B cell (primary cell): ENCODE measurements at regions not wholly inside any gene's neighbourhood (a gene's known extent, or its start where the extent isn't known, plus 50 kb on each side); places are given as distances from the start of the nearest gene placed in this dataset.

Experiments
- ATAC-seq: fragments of 200-7000 bp; cut with Tn5 transposase; one replicate; pipeline ENCODE4 v1.10.0; 2021; ENCODE audit warnings: low read depth, mild to moderate bottlenecking, moderate number of reproducible peaks, moderate library complexity
- CTCF ChIA-PET: fragments of 350-600 bp; sonication (Branson Sonifier 250); formaldehyde crosslinking; loops from one replicate; lab custom pipeline; 2021; ENCODE audit warnings: antibody characterized with exemption, inconsistent platforms; lab: Charles Lee
- POLR2A ChIA-PET: fragments of 350-600 bp; sonication (Branson Sonifier 250); formaldehyde crosslinking; loops from one replicate; lab custom pipeline; 2021; ENCODE audit warnings: antibody characterized with exemption; lab: Charles Lee
- DNase-seq: peaks from one replicate; pipeline ENCODE4 v3.0.0; 2013
- H2AFZ ChIP-seq: 2 replicates; pipeline ENCODE4 v1.6.1; 2012; ENCODE audit warnings: mild to moderate bottlenecking, low read depth, low read length; ENCODE audit not compliant: insufficient read depth, poor library complexity, severe bottlenecking
- H3K27ac ChIP-seq, 2 donors: 1 replicate in 1 of 2; 2 replicates in 1 of 2; pipeline ENCODE4 v1.5.1; 2012 to 2013; ENCODE audit warnings: low read length in 2 of 2, mild to moderate bottlenecking in 2 of 2, moderate library complexity in 1 of 2
- H3K27me3 ChIP-seq, 4 experiments: fragments of 200-600 bp in 1 of 4; sonication (generic) in 1 of 4; replicated peaks in 1 of 4; 1 replicate in 2 of 4; 2 replicates in 2 of 4; pipeline versions ENCODE4 v1.6.1 to v1.7.0; 2013 to 2016; ENCODE audit warnings: low read length in 3 of 4, mild to moderate bottlenecking in 2 of 4, mixed read lengths in 1 of 4, moderate library complexity in 1 of 4; ENCODE audit not compliant: insufficient read depth in 4 of 4, control insufficient read depth in 3 of 4; ENCODE audit errors: control extremely low read depth in 1 of 4
- H3K36me3 ChIP-seq, 2 experiments: replicated peaks in 1 of 2; 1 replicate in 1 of 2; 2 replicates in 1 of 2; pipeline versions ENCODE4 v1.6.1 to v1.7.1; 2013; ENCODE audit warnings: low read length in 1 of 2; ENCODE audit not compliant: insufficient read depth in 2 of 2, control insufficient read depth in 1 of 2; ENCODE audit errors: control extremely low read depth in 1 of 2, extremely low read depth in 1 of 2
- H3K4me1 ChIP-seq, 2 donors: fragments of 200-600 bp in 1 of 2; sonication (generic) in 1 of 2; 1 replicate in 1 of 2; 2 replicates in 1 of 2; pipeline versions ENCODE4 v1.5.1 to v1.6.1; 2013 to 2017; ENCODE audit warnings: low read length in 2 of 2; ENCODE audit not compliant: control insufficient read depth in 2 of 2, insufficient read depth in 2 of 2
- H3K4me2 ChIP-seq: replicated peaks from 2 replicates; pipeline ENCODE3; 2012; ENCODE audit warnings: mild to moderate bottlenecking, low read depth, low read length; ENCODE audit not compliant: poor library complexity, severe bottlenecking
- H3K4me3 ChIP-seq, 5 experiments: fragments of 200-600 bp in 1 of 5; sonication (generic) in 1 of 5; 1 replicate in 3 of 5; 2 replicates in 2 of 5; pipeline versions ENCODE4 v1.5.1 to v1.7.0; 2011 to 2016; ENCODE audit warnings: low read length in 4 of 5, mild to moderate bottlenecking in 4 of 5, low read depth in 2 of 5, control low read depth in 1 of 5, moderate library complexity in 1 of 5; ENCODE audit not compliant: insufficient read depth in 1 of 5; ENCODE audit errors: control extremely low read depth in 1 of 5, extremely low read depth in 1 of 5
- H3K79me2 ChIP-seq: fragments of 200-600 bp; sonication (generic); one replicate; pipeline ENCODE4 v1.6.0; 2016; ENCODE audit warnings: low read length; ENCODE audit not compliant: control insufficient read depth, insufficient read depth
- H3K9ac ChIP-seq: fragments of 200-600 bp; sonication (generic); 2 replicates; pipeline ENCODE4 v1.6.1; 2017; ENCODE audit warnings: mild to moderate bottlenecking, low read length, moderate library complexity
- H3K9me3 ChIP-seq, 3 donors: one replicate each; pipeline versions ENCODE4 v1.6.1 to v1.7.1; 2013; ENCODE audit warnings: low read length in 2 of 3; ENCODE audit not compliant: control insufficient read depth in 2 of 3, insufficient read depth in 1 of 3; ENCODE audit errors: control extremely low read depth in 1 of 3
- H4K20me1 ChIP-seq: 2 replicates; pipeline ENCODE4 v1.6.0; 2012; ENCODE audit warnings: mild to moderate bottlenecking, low read length; ENCODE audit not compliant: insufficient read depth, control insufficient read depth, poor library complexity, severe bottlenecking
- H3K27ac Mint-ChIP-seq: one replicate; pipeline ENCODE4 v1.8.0; 2021; ENCODE audit warnings: mixed read lengths
- H3K27me3 Mint-ChIP-seq: one replicate; pipeline ENCODE4 v1.8.0; 2021; ENCODE audit warnings: mixed read lengths
- H3K4me1 Mint-ChIP-seq: one replicate; pipeline ENCODE4 v1.8.0; 2021; ENCODE audit warnings: mixed read lengths
- H3K4me3 Mint-ChIP-seq: one replicate; pipeline ENCODE4 v1.8.0; 2021; ENCODE audit warnings: mixed read lengths
- H3K9me3 Mint-ChIP-seq: one replicate; pipeline ENCODE4 v1.8.0; 2022; ENCODE audit warnings: mixed read lengths; ENCODE audit not compliant: insufficient read depth
- EZH2 ChIP-seq: IDR thresholded peaks from 2 replicates; pipeline ENCODE4 v1.6.1; 2012; ENCODE audit warnings: borderline replicate concordance, low read depth, mild to moderate bottlenecking, moderate library complexity, low read length; ENCODE audit not compliant: insufficient read depth, poor library complexity, severe bottlenecking
- WGBS: methylation state at CpG from one replicate; pipeline ENCODE4 v1.1.5; 2013; ENCODE audit warnings: missing lambda C conversion rate; ENCODE audit not compliant: insufficient coverage; 5-methylcytosine and 5-hydroxymethylcytosine counted together
- intact Hi-C: fragments of 100-400 bp; cut with micrococcal nuclease; formaldehyde crosslinking; loops from one replicate; pipeline ENCODE4 v1.10.0; 2022
- TF ChIP-seq, protein P1 (sequence below): fragments of 200-600 bp; IDR thresholded peaks from one replicate; pipeline ENCODE4 v1.8.0; 2022; ENCODE audit warnings: antibody characterized with exemption, mild to moderate bottlenecking

DNA sequence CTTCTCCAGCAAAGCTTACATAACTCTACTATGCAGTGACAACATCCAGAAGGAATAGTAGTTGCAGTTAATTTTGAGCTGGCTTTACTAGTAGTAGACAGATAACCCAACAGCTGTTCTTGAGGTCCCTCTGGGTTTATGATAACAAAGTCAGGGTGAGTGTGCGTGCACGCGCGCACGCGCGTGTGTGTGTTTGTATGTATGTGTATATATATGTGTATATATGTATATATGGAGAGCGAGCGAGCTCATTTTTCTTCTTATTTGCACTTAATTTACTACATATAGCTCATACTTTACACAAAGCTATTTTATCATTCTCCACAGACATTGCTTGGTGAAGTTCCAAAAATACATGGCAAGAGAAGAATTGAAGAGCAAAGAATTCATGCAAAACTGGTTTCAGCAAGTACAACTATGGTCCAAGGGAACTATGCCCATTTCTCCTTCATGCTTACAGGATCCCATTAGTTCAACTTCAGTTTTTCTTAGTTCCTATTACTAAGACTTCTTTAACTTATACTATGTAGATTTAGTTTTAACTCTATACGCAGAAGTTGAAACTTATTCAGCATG, 105.9 kb upstream of the TMEM168 start:
- Histone ChIP-seq H3K9ac (no peak overlapping the region), H2AFZ (no peak overlapping the region), H3K4me1 (no peaks in the 10 kb centered on the region), H3K4me3 (no peak overlapping the region), H3K27ac (no peak overlapping the region), H3K27me3 (no peaks in the 10 kb centered on the region), H3K4me2 (no peak overlapping the region), H4K20me1 (peaks cover 17% of the 10 kb centered on the region), H3K9me3 (no peaks in the 10 kb centered on the region), H3K79me2 (peaks cover 30% of the 10 kb centered on the region), H3K36me3 (peaks cover 5 to 7% of the 10 kb centered on the region in 2 experiments)
- DNase-seq = no peak
- no peak for ATAC-seq
- H3K27ac Mint-ChIP-seq = no peak overlapping the region
- H3K27me3 Mint-ChIP-seq = no peaks in the 10 kb centered on the region
- no CpG with 5 or more reads among the region's 10 CpGs for WGBS
- no peak overlapping the region for H3K4me3 Mint-ChIP-seq
- POLR2A ChIA-PET = no interaction called here
- TF ChIP-seq, protein P1, sequence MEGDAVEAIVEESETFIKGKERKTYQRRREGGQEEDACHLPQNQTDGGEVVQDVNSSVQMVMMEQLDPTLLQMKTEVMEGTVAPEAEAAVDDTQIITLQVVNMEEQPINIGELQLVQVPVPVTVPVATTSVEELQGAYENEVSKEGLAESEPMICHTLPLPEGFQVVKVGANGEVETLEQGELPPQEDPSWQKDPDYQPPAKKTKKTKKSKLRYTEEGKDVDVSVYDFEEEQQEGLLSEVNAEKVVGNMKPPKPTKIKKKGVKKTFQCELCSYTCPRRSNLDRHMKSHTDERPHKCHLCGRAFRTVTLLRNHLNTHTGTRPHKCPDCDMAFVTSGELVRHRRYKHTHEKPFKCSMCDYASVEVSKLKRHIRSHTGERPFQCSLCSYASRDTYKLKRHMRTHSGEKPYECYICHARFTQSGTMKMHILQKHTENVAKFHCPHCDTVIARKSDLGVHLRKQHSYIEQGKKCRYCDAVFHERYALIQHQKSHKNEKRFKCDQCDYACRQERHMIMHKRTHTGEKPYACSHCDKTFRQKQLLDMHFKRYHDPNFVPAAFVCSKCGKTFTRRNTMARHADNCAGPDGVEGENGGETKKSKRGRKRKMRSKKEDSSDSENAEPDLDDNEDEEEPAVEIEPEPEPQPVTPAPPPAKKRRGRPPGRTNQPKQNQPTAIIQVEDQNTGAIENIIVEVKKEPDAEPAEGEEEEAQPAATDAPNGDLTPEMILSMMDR = no peak
- no peak for TF ChIP-seq EZH2
- no peaks in the 10 kb centered on the region for H3K9me3 Mint-ChIP-seq
- intact Hi-C loops = loop anchor here (5.0 kb wide), 2 partner anchors 41 to 1154 kb away; a partner anchor contains a TSS
- peaks cover 6% of the 10 kb centered on the region for H3K4me1 Mint-ChIP-seq
- CTCF ChIA-PET = interaction anchor here (1.5 to 2.3 kb wide), 2 partner anchors 346 to 526 kb away, joined by 5 to 17 read pairs; no protein-coding TSS in a partner anchor

DNA sequence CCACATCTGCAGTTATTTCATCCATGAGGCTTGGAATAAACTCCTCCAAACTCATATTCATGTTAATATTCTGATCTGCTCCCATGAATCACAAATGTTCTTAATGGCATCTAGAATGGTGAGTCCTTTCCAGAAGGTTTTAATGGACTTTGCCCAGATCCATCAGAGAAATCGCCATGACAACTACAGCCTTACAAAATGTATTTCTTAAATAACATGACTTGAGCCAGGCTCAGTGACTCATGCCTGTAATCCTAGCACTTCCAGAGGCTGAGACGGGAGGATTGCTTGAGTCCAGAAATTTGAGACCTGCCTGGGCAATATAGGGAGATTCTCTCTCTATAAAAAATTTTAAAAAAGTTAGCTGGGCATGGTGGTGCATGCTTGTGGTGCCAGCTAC, 102.1 kb upstream of the TMEM168 start:
- ChIA-PET CTCF (interaction anchor here (1.5 kb wide), 1 partner anchor 13 kb away, joined by 3 read pairs; no protein-coding TSS in a partner anchor), POLR2A (no interaction called here)
- Mint-ChIP-seq H3K9me3 (no peaks in the 10 kb centered on the region), H3K4me1 (peaks cover 10% of the 10 kb centered on the region), H3K4me3 (no peak overlapping the region), H3K27ac (no peak overlapping the region), H3K27me3 (no peaks in the 10 kb centered on the region)
- no peak overlapping the region for H3K27ac ChIP-seq
- peaks cover 6% of the 10 kb centered on the region for H3K79me2 ChIP-seq
- H3K4me2 ChIP-seq = no peak overlapping the region
- TF ChIP-seq, protein P1 = no peak
- no peak for TF ChIP-seq EZH2
- DNase-seq (no peak), ATAC-seq (no peak)
- no peak overlapping the region for H3K4me3 ChIP-seq
- no peaks in the 10 kb centered on the region for H3K27me3 ChIP-seq
- intact Hi-C loops = no loop called here
- no peak overlapping the region for H3K9ac ChIP-seq
- no CpG with 5 or more reads among the region's 2 CpGs for WGBS
- H3K36me3 ChIP-seq = peaks cover 5% of the 10 kb centered on the region in 2 experiments
- H3K4me1 ChIP-seq = no peaks in the 10 kb centered on the region
- H2AFZ ChIP-seq = no peak overlapping the region
- no peaks in the 10 kb centered on the region for H3K9me3 ChIP-seq
- H4K20me1 ChIP-seq = peaks cover 4% of the 10 kb centered on the region
